ENCODE measurements at regions not wholly inside any gene's neighbourhood (a gene's known extent, or its start where the extent isn't known, plus 50 kb on each side); places are given as distances from the start of the nearest gene placed in this dataset.

- CTCF ChIA-PET, result no interaction called here
- Mint-ChIP-seq H3K9me3 (ENCODE audit: low read depth) (peaks cover 24% of the 10 kb centered on the region), H3K27me3 (no peaks in the 10 kb centered on the region), H3K27ac (no peak overlapping the region), H3K36me3 (no peaks in the 10 kb centered on the region), H3K4me3 (no peak overlapping the region), H3K4me1 (no peaks in the 10 kb centered on the region)
- no peak for DNase-seq
- no peak for ATAC-seq
Measured at GRCh38 chr1:188065917-188066316, 1237.2 kb downstream of the PLA2G4A start.

- H3K4me1 Mint-ChIP-seq, result no peaks in the 10 kb centered on the region
- ATAC-seq (no peak), DNase-seq (no peak)
- H3K9me3 Mint-ChIP-seq (ENCODE audit: low read depth), result peaks cover 32% of the 10 kb centered on the region
- H3K27ac Mint-ChIP-seq, result no peak overlapping the region
- H3K4me3 Mint-ChIP-seq, result no peak overlapping the region
- CTCF ChIA-PET, result no interaction called here
- H3K27me3 Mint-ChIP-seq, result no peaks in the 10 kb centered on the region
- H3K36me3 Mint-ChIP-seq, result no peaks in the 10 kb centered on the region
Measured at GRCh38 chr1:188070848-188071247, 1242.1 kb downstream of the PLA2G4A start.

GRCh38 chr1:188089015-188089414, 1260.3 kb downstream of the PLA2G4A start:
- ATAC-seq (no peak), DNase-seq (no peak)
- peaks cover 12% of the 10 kb centered on the region for H3K9me3 Mint-ChIP-seq (ENCODE audit: low read depth)
- no peak overlapping the region for H3K4me3 Mint-ChIP-seq
- H3K27ac Mint-ChIP-seq, result no peak overlapping the region
- no peaks in the 10 kb centered on the region for H3K27me3 Mint-ChIP-seq
- H3K4me1 Mint-ChIP-seq, result no peaks in the 10 kb centered on the region
- no peaks in the 10 kb centered on the region for H3K36me3 Mint-ChIP-seq
- CTCF ChIA-PET, result no interaction called here

DNA sequence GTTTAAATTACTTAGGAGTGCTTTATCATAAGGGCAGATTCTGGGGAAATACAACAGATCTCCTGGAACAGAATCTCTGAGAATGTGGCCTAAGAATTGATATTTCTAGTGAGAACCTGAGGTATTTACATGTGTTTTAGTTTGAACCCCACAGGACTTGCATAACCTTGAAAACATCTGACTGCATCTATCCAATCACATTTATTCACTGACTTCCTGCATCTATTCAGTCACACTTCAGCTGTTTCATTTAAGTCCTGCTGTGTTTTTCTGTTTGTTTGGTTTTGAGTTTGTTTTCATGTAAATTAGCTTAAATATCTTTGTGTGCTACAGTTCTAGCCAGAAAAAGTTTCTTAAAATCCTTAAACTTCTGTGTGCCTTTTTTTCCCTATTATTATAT, 1260.7 kb downstream of the PLA2G4A start:
- CTCF ChIA-PET, result no interaction called here
- ATAC-seq, result no peak
- Mint-ChIP-seq H3K36me3 (no peaks in the 10 kb centered on the region), H3K27me3 (no peaks in the 10 kb centered on the region), H3K4me1 (no peaks in the 10 kb centered on the region), H3K9me3 (ENCODE audit: low read depth) (peaks cover 12% of the 10 kb centered on the region), H3K27ac (no peak overlapping the region), H3K4me3 (no peak overlapping the region)
- no peak for DNase-seq

GRCh38 chr1:188096521-188096920, 1267.8 kb downstream of the PLA2G4A start:
- ATAC-seq (no peak), DNase-seq (no peak)
- no peaks in the 10 kb centered on the region for H3K9me3 Mint-ChIP-seq (ENCODE audit: low read depth)
- no peaks in the 10 kb centered on the region for H3K27me3 Mint-ChIP-seq
- no peaks in the 10 kb centered on the region for H3K4me1 Mint-ChIP-seq
- no peak overlapping the region for H3K4me3 Mint-ChIP-seq
- no peaks in the 10 kb centered on the region for H3K36me3 Mint-ChIP-seq
- CTCF ChIA-PET, result no interaction called here
- H3K27ac Mint-ChIP-seq, result no peak overlapping the region

- ATAC-seq (no peak), DNase-seq (no peak)
- no peak overlapping the region for H3K4me3 Mint-ChIP-seq
- H3K9me3 Mint-ChIP-seq (ENCODE audit: low read depth), result no peaks in the 10 kb centered on the region
- H3K27ac Mint-ChIP-seq, result no peak overlapping the region
- no peaks in the 10 kb centered on the region for H3K27me3 Mint-ChIP-seq
- CTCF ChIA-PET, result no interaction called here
- H3K36me3 Mint-ChIP-seq, result no peaks in the 10 kb centered on the region
- H3K4me1 Mint-ChIP-seq, result no peaks in the 10 kb centered on the region
Measured at GRCh38 chr1:188117436-188117835, 1288.7 kb downstream of the PLA2G4A start.

GRCh38 chr1:188122646-188123045, 1293.9 kb downstream of the PLA2G4A start:
- no peak overlapping the region for H3K27ac Mint-ChIP-seq
- no peaks in the 10 kb centered on the region for H3K36me3 Mint-ChIP-seq
- H3K4me1 Mint-ChIP-seq, result no peaks in the 10 kb centered on the region
- no peak overlapping the region for H3K4me3 Mint-ChIP-seq
- ATAC-seq (no peak), DNase-seq (no peak)
- H3K9me3 Mint-ChIP-seq (ENCODE audit: low read depth), result peaks cover 2% of the 10 kb centered on the region
- H3K27me3 Mint-ChIP-seq, result no peaks in the 10 kb centered on the region
- CTCF ChIA-PET, result no interaction called here

DNA sequence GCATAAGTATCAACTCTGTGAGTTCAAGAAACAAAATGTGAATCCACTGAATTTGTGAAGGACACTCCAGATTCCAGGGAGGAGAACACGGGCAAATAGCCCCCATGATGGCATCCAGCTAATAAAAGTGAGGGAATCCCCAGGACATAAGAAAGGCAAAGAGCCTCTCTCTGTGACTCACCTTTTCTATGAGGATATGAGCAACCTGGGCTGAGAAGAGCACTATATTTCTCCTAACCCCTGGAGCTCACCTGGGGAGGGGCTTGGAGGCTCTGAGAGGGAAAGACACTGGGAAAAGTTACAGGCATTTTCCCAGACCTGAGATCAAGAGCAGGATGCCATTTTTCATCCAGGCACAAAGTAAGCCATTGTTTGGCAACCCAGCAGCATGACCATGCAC, 1298.8 kb downstream of the PLA2G4A start:
- H3K36me3 Mint-ChIP-seq, result no peaks in the 10 kb centered on the region
- DNase-seq (no peak), ATAC-seq (no peak)
- no peak overlapping the region for H3K27ac Mint-ChIP-seq
- CTCF ChIA-PET, result no interaction called here
- no peaks in the 10 kb centered on the region for H3K27me3 Mint-ChIP-seq
- peaks cover 4% of the 10 kb centered on the region for H3K9me3 Mint-ChIP-seq (ENCODE audit: low read depth)
- H3K4me1 Mint-ChIP-seq, result no peaks in the 10 kb centered on the region
- no peak overlapping the region for H3K4me3 Mint-ChIP-seq

DNA sequence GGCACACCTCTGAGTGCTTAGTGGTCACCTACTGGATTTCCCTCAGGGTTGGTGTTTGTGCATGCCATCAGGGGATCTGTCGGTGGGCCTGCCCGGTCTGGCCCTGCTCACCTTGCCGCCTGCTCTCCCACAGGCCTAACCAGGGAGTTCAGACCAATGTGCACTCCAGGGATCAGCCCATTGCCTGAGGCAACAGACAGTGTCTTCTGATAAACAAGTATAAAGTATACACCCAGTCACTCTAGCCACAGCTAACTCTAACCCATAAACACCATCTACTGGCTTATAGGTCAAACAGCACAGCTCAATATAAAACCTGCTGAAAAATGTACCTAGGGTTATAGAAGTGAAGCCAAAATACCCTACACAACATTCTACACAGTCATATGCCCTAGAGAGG, 1300.0 kb downstream of the PLA2G4A start:
- Mint-ChIP-seq H3K27ac (no peak overlapping the region), H3K9me3 (ENCODE audit: low read depth) (peaks cover 2% of the 10 kb centered on the region), H3K4me3 (no peak overlapping the region), H3K4me1 (no peaks in the 10 kb centered on the region), H3K27me3 (no peaks in the 10 kb centered on the region), H3K36me3 (no peaks in the 10 kb centered on the region)
- DNase-seq (no peak), ATAC-seq (no peak)
- CTCF ChIA-PET, result no interaction called here

DNA sequence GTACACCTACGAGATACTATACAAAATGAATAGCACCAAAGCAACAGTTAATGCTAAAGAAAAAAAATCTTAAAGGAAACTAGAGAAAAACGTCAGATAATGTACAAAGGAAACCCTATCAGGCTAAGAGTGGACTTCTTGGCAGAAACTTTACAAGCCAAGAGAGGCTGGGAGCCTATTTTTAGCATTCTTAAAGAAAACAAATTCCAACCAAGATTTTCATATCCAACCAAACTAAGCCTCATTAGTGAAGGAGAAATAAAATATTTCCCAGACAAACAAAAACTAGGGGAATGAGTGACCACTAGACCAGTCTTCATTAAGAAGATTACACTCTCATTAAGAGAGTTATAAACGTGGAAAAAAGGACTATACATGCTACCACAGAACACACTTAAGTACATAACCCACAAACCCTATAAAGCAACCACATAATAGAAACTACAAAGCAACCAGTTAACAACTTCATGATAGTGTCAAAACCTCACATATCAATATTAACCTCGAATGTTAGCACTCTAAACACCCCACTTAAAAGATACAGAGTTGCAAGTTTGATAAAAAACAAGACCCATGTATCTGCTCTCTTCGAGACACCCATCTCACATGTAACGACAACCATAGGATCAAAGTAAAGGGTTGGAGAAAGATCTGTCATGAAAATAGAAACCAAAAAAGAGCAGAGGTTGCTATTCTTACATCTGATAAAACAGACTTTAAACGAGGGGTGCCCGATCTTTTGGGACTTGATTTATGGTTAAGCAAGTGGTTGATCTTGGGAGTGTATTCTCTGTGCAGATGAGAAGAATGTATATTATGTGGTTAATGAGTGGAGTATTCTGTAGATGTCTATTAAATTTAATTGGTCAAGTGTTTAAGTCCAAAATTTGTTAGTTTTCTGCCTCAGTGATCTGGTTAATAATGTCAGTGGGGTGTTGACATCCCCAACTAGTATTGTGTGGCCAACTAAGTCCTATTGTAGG, 1301.4 kb downstream of the PLA2G4A start:
- H3K27ac Mint-ChIP-seq, result no peak overlapping the region
- ATAC-seq (no peak), DNase-seq (no peak)
- no peaks in the 10 kb centered on the region for H3K36me3 Mint-ChIP-seq
- H3K4me3 Mint-ChIP-seq, result no peak overlapping the region
- H3K9me3 Mint-ChIP-seq (ENCODE audit: low read depth), result peaks cover 2% of the 10 kb centered on the region
- no peaks in the 10 kb centered on the region for H3K4me1 Mint-ChIP-seq
- no peaks in the 10 kb centered on the region for H3K27me3 Mint-ChIP-seq
- CTCF ChIA-PET, result no interaction called here

- Mint-ChIP-seq H3K4me1 (no peaks in the 10 kb centered on the region), H3K27ac (no peak overlapping the region), H3K36me3 (no peaks in the 10 kb centered on the region), H3K4me3 (no peak overlapping the region), H3K9me3 (ENCODE audit: low read depth) (no peaks in the 10 kb centered on the region), H3K27me3 (no peaks in the 10 kb centered on the region)
- ATAC-seq (no peak), DNase-seq (no peak)
- CTCF ChIA-PET, result no interaction called here
Measured at GRCh38 chr1:188137221-188137620, 1308.5 kb downstream of the PLA2G4A start.

- DNase-seq, result no peak
- no peaks in the 10 kb centered on the region for H3K27me3 Mint-ChIP-seq
- no peak overlapping the region for H3K4me3 Mint-ChIP-seq
- no peak overlapping the region for H3K27ac Mint-ChIP-seq
- no peaks in the 10 kb centered on the region for H3K4me1 Mint-ChIP-seq
- CTCF ChIA-PET, result no interaction called here
- H3K9me3 Mint-ChIP-seq (ENCODE audit: low read depth), result peaks cover 4% of the 10 kb centered on the region
- H3K36me3 Mint-ChIP-seq, result no peaks in the 10 kb centered on the region
- no peak for ATAC-seq
Measured at GRCh38 chr1:188140958-188141357, 1312.2 kb downstream of the PLA2G4A start.

- Mint-ChIP-seq H3K9me3 (ENCODE audit: low read depth) (peaks cover 2% of the 10 kb centered on the region), H3K36me3 (no peaks in the 10 kb centered on the region), H3K4me3 (no peak overlapping the region), H3K4me1 (no peaks in the 10 kb centered on the region), H3K27ac (no peak overlapping the region), H3K27me3 (no peaks in the 10 kb centered on the region)
- ATAC-seq (no peak), DNase-seq (no peak)
- CTCF ChIA-PET, result no interaction called here
Measured at GRCh38 chr1:188154196-188154595, 1325.4 kb downstream of the PLA2G4A start.

- DNase-seq (no peak), ATAC-seq (no peak)
- H3K27ac Mint-ChIP-seq, result no peak overlapping the region
- no peaks in the 10 kb centered on the region for H3K36me3 Mint-ChIP-seq
- H3K4me1 Mint-ChIP-seq, result no peaks in the 10 kb centered on the region
- H3K9me3 Mint-ChIP-seq (ENCODE audit: low read depth), result peaks cover 2% of the 10 kb centered on the region
- H3K27me3 Mint-ChIP-seq, result no peaks in the 10 kb centered on the region
- H3K4me3 Mint-ChIP-seq, result no peak overlapping the region
- CTCF ChIA-PET, result no interaction called here
Measured at GRCh38 chr1:188154761-188155160, 1326.0 kb downstream of the PLA2G4A start.

Measured in activated CD8-positive, alpha-beta memory T cell treated with anti-CD3 and anti-CD28 coated beads, Interleukin-2, amount 10 ng/mL, durations not matched to agents 7 days and 5 days (primary cell).